ENCODE measurements at regions not wholly inside any gene's neighbourhood (a gene's known extent, or its start where the extent isn't known, plus 50 kb on each side); places are given as distances from the start of the nearest gene placed in this dataset.

GRCh38 chr9:29659014-29659413 is 2085.7 kb upstream of the C9orf72 start:
- Histone ChIP-seq H3K4me3 (no peak overlapping the region), H3K9ac (no peak overlapping the region), H3K79me2 (ENCODE audit: low read depth) (no peaks in the 10 kb centered on the region), H3K36me3 (no peaks in the 10 kb centered on the region), H3K9me3 (ENCODE audit: low read depth) (no peaks in the 10 kb centered on the region), H3F3A (ENCODE audit: low read depth) (no peaks in the 10 kb centered on the region), H3K27ac (no peak overlapping the region), H3K4me1 (no peaks in the 10 kb centered on the region), H4K20me1 (ENCODE audit: low read depth) (no peaks in the 10 kb centered on the region), H3K27me3 (no peaks in the 10 kb centered on the region), H2AFZ (replicated peaks) (no peak overlapping the region), H3K4me2 (no peak overlapping the region)
- Mint-ChIP-seq H3K27ac (no peak overlapping the region), H3K9me3 (peaks cover 3% of the 10 kb centered on the region), H3K27me3 (ENCODE audit: insufficient read depth, low read depth) (peaks cover 2% of the 10 kb centered on the region), H3K4me1 (no peaks in the 10 kb centered on the region), H3K4me3 (no peak overlapping the region), H3K36me3 (no peaks in the 10 kb centered on the region)
- no peak for DNase-seq (ENCODE audit: low spot score)
- TF ChIP-seq CTCF (IDR thresholded peaks at IDR 0.05), result no peak
- no peak for TF ChIP-seq EZH2phosphoT487 (IDR thresholded peaks at IDR 0.05)
- no peak for TF ChIP-seq EZH2 (IDR thresholded peaks at IDR 0.05)

GRCh38 chr9:29659736-29660135 is 2086.5 kb upstream of the C9orf72 start:
- Mint-ChIP-seq H3K4me1 (no peaks in the 10 kb centered on the region), H3K9me3 (peaks cover 3% of the 10 kb centered on the region), H3K36me3 (no peaks in the 10 kb centered on the region), H3K4me3 (no peak overlapping the region), H3K27me3 (ENCODE audit: insufficient read depth, low read depth) (peaks cover 2% of the 10 kb centered on the region), H3K27ac (no peak overlapping the region)
- Histone ChIP-seq H3K27ac (no peak overlapping the region), H3K79me2 (ENCODE audit: low read depth) (no peaks in the 10 kb centered on the region), H3K9ac (no peak overlapping the region), H3K27me3 (no peaks in the 10 kb centered on the region), H4K20me1 (ENCODE audit: low read depth) (no peaks in the 10 kb centered on the region), H2AFZ (replicated peaks) (no peak overlapping the region), H3K36me3 (no peaks in the 10 kb centered on the region), H3K4me2 (no peak overlapping the region), H3F3A (ENCODE audit: low read depth) (no peaks in the 10 kb centered on the region), H3K4me3 (no peak overlapping the region), H3K4me1 (no peaks in the 10 kb centered on the region), H3K9me3 (ENCODE audit: low read depth) (no peaks in the 10 kb centered on the region)
- TF ChIP-seq EZH2 (IDR thresholded peaks at IDR 0.05) (no peak), CTCF (IDR thresholded peaks at IDR 0.05) (no peak), EZH2phosphoT487 (IDR thresholded peaks at IDR 0.05) (no peak)
- DNase-seq (ENCODE audit: low spot score), result no peak

GRCh38 chr9:29668732-29669131 is 2095.5 kb upstream of the C9orf72 start:
- no peak overlapping the region for H3K4me2 ChIP-seq
- no peak overlapping the region for H3K4me3 Mint-ChIP-seq
- no peaks in the 10 kb centered on the region for H3K79me2 ChIP-seq (ENCODE audit: low read depth)
- H3K4me1 ChIP-seq, result no peaks in the 10 kb centered on the region
- no peak for DNase-seq (ENCODE audit: low spot score)
- no peaks in the 10 kb centered on the region for H3K4me1 Mint-ChIP-seq
- no peak overlapping the region for H3K27ac ChIP-seq
- no peak overlapping the region for H3K9ac ChIP-seq
- H3K36me3 ChIP-seq, result no peaks in the 10 kb centered on the region
- no peak for TF ChIP-seq EZH2 (IDR thresholded peaks at IDR 0.05)
- TF ChIP-seq EZH2phosphoT487 (IDR thresholded peaks at IDR 0.05), result no peak
- H2AFZ ChIP-seq (replicated peaks), result no peak overlapping the region
- no peaks in the 10 kb centered on the region for H3F3A ChIP-seq (ENCODE audit: low read depth)
- H3K27ac Mint-ChIP-seq, result no peak overlapping the region
- no peaks in the 10 kb centered on the region for H3K9me3 Mint-ChIP-seq
- no peaks in the 10 kb centered on the region for H3K36me3 Mint-ChIP-seq
- H3K9me3 ChIP-seq (ENCODE audit: low read depth), result no peaks in the 10 kb centered on the region
- H3K27me3 Mint-ChIP-seq (ENCODE audit: insufficient read depth, low read depth), result no peaks in the 10 kb centered on the region
- no peaks in the 10 kb centered on the region for H4K20me1 ChIP-seq (ENCODE audit: low read depth)
- no peak overlapping the region for H3K4me3 ChIP-seq
- no peaks in the 10 kb centered on the region for H3K27me3 ChIP-seq

GRCh38 chr9:29669613-29670012 is 2096.3 kb upstream of the C9orf72 start:
- H3K27me3 ChIP-seq, result no peaks in the 10 kb centered on the region
- H3K4me1 ChIP-seq, result no peaks in the 10 kb centered on the region
- H3K4me2 ChIP-seq, result no peak overlapping the region
- no peaks in the 10 kb centered on the region for H3K79me2 ChIP-seq (ENCODE audit: low read depth)
- H3F3A ChIP-seq (ENCODE audit: low read depth), result no peaks in the 10 kb centered on the region
- H4K20me1 ChIP-seq (ENCODE audit: low read depth), result no peaks in the 10 kb centered on the region
- H3K9ac ChIP-seq, result no peak overlapping the region
- no peak for DNase-seq (ENCODE audit: low spot score)
- TF ChIP-seq EZH2 (IDR thresholded peaks at IDR 0.05), result no peak
- no peak for TF ChIP-seq CTCF (IDR thresholded peaks at IDR 0.05)
- TF ChIP-seq EZH2phosphoT487 (IDR thresholded peaks at IDR 0.05), result no peak
- no peaks in the 10 kb centered on the region for H3K27me3 Mint-ChIP-seq (ENCODE audit: insufficient read depth, low read depth)
- H3K36me3 Mint-ChIP-seq, result no peaks in the 10 kb centered on the region
- no peaks in the 10 kb centered on the region for H3K9me3 ChIP-seq (ENCODE audit: low read depth)
- H3K9me3 Mint-ChIP-seq, result no peaks in the 10 kb centered on the region
- H2AFZ ChIP-seq (replicated peaks), result no peak overlapping the region
- H3K36me3 ChIP-seq, result no peaks in the 10 kb centered on the region
- H3K4me3 Mint-ChIP-seq, result no peak overlapping the region
- H3K27ac ChIP-seq, result no peak overlapping the region
- H3K4me3 ChIP-seq, result no peak overlapping the region
- H3K27ac Mint-ChIP-seq, result no peak overlapping the region
- H3K4me1 Mint-ChIP-seq, result no peaks in the 10 kb centered on the region

Data from neural progenitor cell (in vitro differentiated cells).